WTC11 (cell line): ENCODE measurements at regions not wholly inside any gene's neighbourhood (a gene's known extent, or its start where the extent isn't known, plus 50 kb on each side); places are given as distances from the start of the nearest gene placed in this dataset.

Experiments
- ATAC-seq: fragments of 200-7000 bp; cut with Tn5 transposase; 2 replicates; pipeline ENCODE4 v1.10.0; 2021; ENCODE audit warnings: mild to moderate bottlenecking, moderate library complexity
- CTCF ChIA-PET: fragments of 300-600 bp; sonication (Branson Sonifier 250); formaldehyde crosslinking; loops from one replicate; lab custom pipeline; 2021; ENCODE audit warnings: antibody characterized with exemption; lab: Charles Lee
- POLR2A ChIA-PET: fragments of 350-600 bp; sonication (Branson Sonifier 250); formaldehyde crosslinking; loops from one replicate; lab custom pipeline; 2021; ENCODE audit warnings: antibody characterized with exemption; lab: Charles Lee
- DNase-seq: peaks from one replicate; pipeline ENCODE4 v3.0.0; 2021; ENCODE audit warnings: low spot score
- H3K27ac Mint-ChIP-seq: 2 replicates; pipeline ENCODE4 v1.8.0; 2021; ENCODE audit warnings: mixed read lengths
- H3K27me3 Mint-ChIP-seq: 2 replicates; pipeline ENCODE4 v1.8.0; 2021; ENCODE audit warnings: low read depth, mild to moderate bottlenecking, moderate library complexity, mixed read lengths
- H3K36me3 Mint-ChIP-seq: 2 replicates; pipeline ENCODE4 v1.8.0; 2021; ENCODE audit warnings: mixed read lengths
- H3K4me1 Mint-ChIP-seq: 2 replicates; pipeline ENCODE4 v1.8.0; 2022; ENCODE audit warnings: mixed read lengths
- H3K4me3 Mint-ChIP-seq: 2 replicates; pipeline ENCODE4 v1.8.0; 2021; ENCODE audit warnings: mild to moderate bottlenecking, moderate library complexity, mixed read lengths
- H3K9me3 Mint-ChIP-seq: 2 replicates; pipeline ENCODE4 v1.8.0; 2021; ENCODE audit warnings: mixed read lengths
- ELF4 ChIP-seq: sonication (generic); formaldehyde crosslinking; IDR thresholded peaks from 2 replicates; pipeline ENCODE4 v1.8.1; 2022; ENCODE audit warnings: low read depth, mild to moderate bottlenecking, moderate library complexity, missing genetic modification reagents
- GRHL2 ChIP-seq: fragments of 250-450 bp; sonication (Bioruptor Pico); IDR thresholded peaks from 2 replicates; pipeline ENCODE4 v1.8.0; 2022; ENCODE audit warnings: mild to moderate bottlenecking, moderate library complexity; ENCODE audit not compliant: insufficient replicate concordance, severe bottlenecking
- HMGA2 ChIP-seq: fragments of 250-450 bp; sonication (Bioruptor Pico); IDR thresholded peaks from 2 replicates; pipeline ENCODE4 v1.4.0; 2021; ENCODE audit warnings: mild to moderate bottlenecking, moderate library complexity
- HMGXB4 ChIP-seq: sonication (generic); formaldehyde crosslinking; IDR thresholded peaks from 2 replicates; pipeline ENCODE4 v1.8.1; 2023; ENCODE audit warnings: mild to moderate bottlenecking, moderate library complexity, missing genetic modification reagents
- IRF1 ChIP-seq: sonication (generic); formaldehyde crosslinking; IDR thresholded peaks from 2 replicates; pipeline ENCODE4 v1.8.0; 2023; ENCODE audit warnings: missing genetic modification reagents
- JAZF1 ChIP-seq: fragments of 250-450 bp; sonication (Bioruptor Pico); IDR thresholded peaks from 2 replicates; pipeline ENCODE4 v1.9.0; 2021; ENCODE audit warnings: moderate library complexity, mild to moderate bottlenecking, inconsistent platforms
- MAX ChIP-seq: sonication (generic); formaldehyde crosslinking; IDR thresholded peaks from 2 replicates; pipeline ENCODE4 v1.8.0; 2022; ENCODE audit warnings: mild to moderate bottlenecking, missing genetic modification reagents
- NR1H2 ChIP-seq: sonication (generic); formaldehyde crosslinking; IDR thresholded peaks from 2 replicates; pipeline ENCODE4 v1.9.0; 2021; ENCODE audit warnings: mild to moderate bottlenecking, moderate library complexity, missing genetic modification reagents
- PRRX2 ChIP-seq: fragments of 250-450 bp; sonication (Bioruptor Pico); IDR thresholded peaks from 2 replicates; pipeline ENCODE4 v1.8.0; 2021; ENCODE audit warnings: mild to moderate bottlenecking
- RELA ChIP-seq: sonication (generic); formaldehyde crosslinking; IDR thresholded peaks from 2 replicates; pipeline ENCODE4 v1.8.1; 2022; ENCODE audit warnings: missing genetic modification reagents, mild to moderate bottlenecking, borderline replicate concordance
- RORB ChIP-seq: fragments of 250-450 bp; sonication (Bioruptor Pico); IDR thresholded peaks from 2 replicates; pipeline ENCODE4 v1.9.0; 2021; ENCODE audit warnings: mild to moderate bottlenecking
- SMAD3 ChIP-seq: sonication (generic); formaldehyde crosslinking; IDR thresholded peaks from 2 replicates; pipeline ENCODE4 v1.8.0; 2022; ENCODE audit warnings: missing genetic modification reagents, mild to moderate bottlenecking, borderline replicate concordance
- SOX15 ChIP-seq: fragments of 250-450 bp; sonication (Bioruptor Pico); IDR thresholded peaks from 2 replicates; pipeline ENCODE4 v1.9.0; 2021; ENCODE audit warnings: mild to moderate bottlenecking
- SP1 ChIP-seq: sonication (generic); formaldehyde crosslinking; conservative IDR thresholded peaks from 2 replicates; pipeline ENCODE4 v1.8.1; 2022; ENCODE audit warnings: missing genetic modification reagents
- ZBTB21 ChIP-seq: sonication (generic); formaldehyde crosslinking; IDR thresholded peaks from 2 replicates; pipeline ENCODE4 v1.8.1; 2023; ENCODE audit warnings: mild to moderate bottlenecking, missing genetic modification reagents, borderline replicate concordance
- ZNF396 ChIP-seq: fragments of 250-450 bp; sonication (Bioruptor Pico); IDR thresholded peaks from 2 replicates; pipeline ENCODE4 v1.8.0; 2021; ENCODE audit warnings: mild to moderate bottlenecking, moderate library complexity, borderline replicate concordance
- ZNF423 ChIP-seq: fragments of 250-450 bp; sonication (Bioruptor Pico); IDR thresholded peaks from 2 replicates; pipeline ENCODE4 v2.1.2; 2022; ENCODE audit warnings: mild to moderate bottlenecking, moderate library complexity
- ZNF532 ChIP-seq: fragments of 250-450 bp; sonication (Bioruptor Pico); IDR thresholded peaks from 2 replicates; pipeline ENCODE4 v1.9.0; 2021; ENCODE audit warnings: mild to moderate bottlenecking, borderline replicate concordance
- TF ChIP-seq, protein P1 (sequence below): fragments of 250-450 bp; sonication (Bioruptor Pico); IDR thresholded peaks from 2 replicates; pipeline ENCODE4 v1.8.0; 2021; ENCODE audit warnings: mild to moderate bottlenecking
- TF ChIP-seq, protein P2 (sequence below): sonication (generic); formaldehyde crosslinking; IDR thresholded peaks from 2 replicates; pipeline ENCODE4 v1.8.1; 2023; ENCODE audit warnings: mild to moderate bottlenecking, missing genetic modification reagents

DNA sequence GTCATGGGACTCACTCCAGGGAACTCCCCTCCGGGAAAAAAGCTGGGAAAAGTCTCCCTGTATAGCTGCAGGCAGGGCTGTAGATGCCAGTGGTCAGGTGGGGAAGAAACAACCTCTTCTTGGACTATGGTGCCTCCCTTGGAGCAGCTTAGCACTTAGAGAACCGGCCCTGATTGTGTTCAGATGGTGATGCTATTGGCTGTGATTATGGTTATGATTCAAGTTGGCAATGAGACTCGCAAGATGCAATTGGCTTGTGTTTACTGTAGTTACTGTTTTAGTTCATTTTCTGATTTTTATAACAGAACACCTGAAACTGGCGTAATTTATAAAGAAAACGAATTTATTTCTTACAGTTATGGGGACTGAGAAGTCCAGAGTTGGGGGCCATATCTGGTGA is 80.9 kb upstream of the ADRA1D start:
- CTCF ChIA-PET: interaction anchor here (1.1 to 1.4 kb wide), 2 partner anchors 103 to 239 kb away, joined by 3 to 4 read pairs; no protein-coding TSS in a partner anchor
- H3K27ac Mint-ChIP-seq: no peak overlapping the region

More for the DNA sequence above, 80.9 kb upstream of the ADRA1D start:
- Mint-ChIP-seq H3K27me3 (peaks cover 5% of the 10 kb centered on the region), H3K9me3 (peaks cover 9% of the 10 kb centered on the region), H3K36me3 (no peaks in the 10 kb centered on the region), H3K4me3 (no peak overlapping the region), H3K4me1 (no peaks in the 10 kb centered on the region)
- POLR2A ChIA-PET: no interaction called here
- TF ChIP-seq SP1: no peak
- no peak for TF ChIP-seq ZNF396 (CRISPR knock-in tag)
- no peak for TF ChIP-seq HMGXB4 (CRISPR knock-in tag)
- no peak for TF ChIP-seq RORB (CRISPR knock-in tag)
- no peak for TF ChIP-seq SMAD3
- TF ChIP-seq SOX15 (CRISPR knock-in tag): no peak
- TF ChIP-seq NR1H2 (CRISPR knock-in tag): no peak
- TF ChIP-seq HMGA2 (CRISPR knock-in tag): no peak
- TF ChIP-seq RELA (CRISPR knock-in tag): no peak
- no peak for TF ChIP-seq PRRX2 (CRISPR knock-in tag)
- TF ChIP-seq, protein P1, sequence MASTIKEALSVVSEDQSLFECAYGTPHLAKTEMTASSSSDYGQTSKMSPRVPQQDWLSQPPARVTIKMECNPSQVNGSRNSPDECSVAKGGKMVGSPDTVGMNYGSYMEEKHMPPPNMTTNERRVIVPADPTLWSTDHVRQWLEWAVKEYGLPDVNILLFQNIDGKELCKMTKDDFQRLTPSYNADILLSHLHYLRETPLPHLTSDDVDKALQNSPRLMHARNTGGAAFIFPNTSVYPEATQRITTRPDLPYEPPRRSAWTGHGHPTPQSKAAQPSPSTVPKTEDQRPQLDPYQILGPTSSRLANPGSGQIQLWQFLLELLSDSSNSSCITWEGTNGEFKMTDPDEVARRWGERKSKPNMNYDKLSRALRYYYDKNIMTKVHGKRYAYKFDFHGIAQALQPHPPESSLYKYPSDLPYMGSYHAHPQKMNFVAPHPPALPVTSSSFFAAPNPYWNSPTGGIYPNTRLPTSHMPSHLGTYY (CRISPR knock-in tag): no peak
- no peak for TF ChIP-seq IRF1 (CRISPR knock-in tag)
- TF ChIP-seq ZNF423: no peak
- no peak for TF ChIP-seq MAX (CRISPR knock-in tag)
- no peak for TF ChIP-seq ELF4
- TF ChIP-seq GRHL2 (CRISPR knock-in tag): no peak
- no peak for TF ChIP-seq ZBTB21
- no peak for TF ChIP-seq ZNF532 (CRISPR knock-in tag)
- TF ChIP-seq JAZF1 (CRISPR knock-in tag): no peak
- TF ChIP-seq, protein P2, sequence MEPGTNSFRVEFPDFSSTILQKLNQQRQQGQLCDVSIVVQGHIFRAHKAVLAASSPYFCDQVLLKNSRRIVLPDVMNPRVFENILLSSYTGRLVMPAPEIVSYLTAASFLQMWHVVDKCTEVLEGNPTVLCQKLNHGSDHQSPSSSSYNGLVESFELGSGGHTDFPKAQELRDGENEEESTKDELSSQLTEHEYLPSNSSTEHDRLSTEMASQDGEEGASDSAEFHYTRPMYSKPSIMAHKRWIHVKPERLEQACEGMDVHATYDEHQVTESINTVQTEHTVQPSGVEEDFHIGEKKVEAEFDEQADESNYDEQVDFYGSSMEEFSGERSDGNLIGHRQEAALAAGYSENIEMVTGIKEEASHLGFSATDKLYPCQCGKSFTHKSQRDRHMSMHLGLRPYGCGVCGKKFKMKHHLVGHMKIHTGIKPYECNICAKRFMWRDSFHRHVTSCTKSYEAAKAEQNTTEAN (CRISPR knock-in tag): no peak
- DNase-seq: no peak
- no peak for ATAC-seq
